MCF 10A (cell line): ENCODE measurements at regions not wholly inside any gene's neighbourhood (a gene's known extent, or its start where the extent isn't known, plus 50 kb on each side); places are given as distances from the start of the nearest gene placed in this dataset.

Source experiments
- BruUV-seq: library from RNA; stranded (reverse); fragments of 400-500 nt; replicated peaks from 2 replicates; lab custom pipeline; 2021; lab: Mats Ljungman, UMichigan
- CTCF ChIA-PET: fragments of 300-600 bp; sonication (Branson Sonifier 250); formaldehyde crosslinking; extraction: SDS; loops from one replicate; lab custom pipeline; 2021; ENCODE audit warnings: antibody characterized with exemption, inconsistent platforms; lab: Yijun Ruan, JAX
- POLR2A ChIA-PET: fragments of 300-600, 350-650 bp; sonication (Branson Sonifier 250); formaldehyde crosslinking; extraction: SDS; loops from one replicate; lab custom pipeline; 2020; ENCODE audit warnings: antibody characterized with exemption, inconsistent platforms; lab: Yijun Ruan, JAX
- DNase-seq: peaks from one replicate; pipeline ENCODE4 v3.0.0-alpha.2; 2018; ENCODE audit not compliant: unreplicated experiment
- H3K27ac Mint-ChIP-seq: one replicate; pipeline ENCODE4 v1.8.0; 2022; ENCODE audit warnings: mild to moderate bottlenecking, low read depth, mixed read lengths; ENCODE audit not compliant: unreplicated experiment
- H3K27me3 Mint-ChIP-seq: one replicate; pipeline ENCODE4 v1.8.0; 2022; ENCODE audit warnings: mixed read lengths; ENCODE audit not compliant: insufficient read depth, unreplicated experiment
- H3K36me3 Mint-ChIP-seq: one replicate; pipeline ENCODE4 v1.8.0; 2022; ENCODE audit warnings: mild to moderate bottlenecking, moderate library complexity, mixed read lengths; ENCODE audit not compliant: insufficient read depth, unreplicated experiment
- H3K4me1 Mint-ChIP-seq: one replicate; pipeline ENCODE4 v1.8.0; 2022; ENCODE audit warnings: mixed read lengths; ENCODE audit not compliant: insufficient read depth, unreplicated experiment
- H3K4me3 Mint-ChIP-seq: one replicate; pipeline ENCODE4 v1.8.0; 2022; ENCODE audit warnings: mild to moderate bottlenecking, moderate library complexity, mixed read lengths; ENCODE audit not compliant: unreplicated experiment
- H3K9me3 Mint-ChIP-seq: one replicate; pipeline ENCODE4 v1.8.0; 2022; ENCODE audit warnings: mixed read lengths; ENCODE audit not compliant: unreplicated experiment
- CTCF ChIP-seq: fragments of 200-600 bp; IDR thresholded peaks from one replicate; pipeline ENCODE4 v1.8.0; 2022; ENCODE audit warnings: antibody characterized with exemption, mild to moderate bottlenecking; ENCODE audit not compliant: unreplicated experiment
- intact Hi-C: fragments of 100-400 bp; cut with micrococcal nuclease; formaldehyde crosslinking; loops from 2 replicates; pipeline ENCODE4 v1.14.1; 2022

DNA sequence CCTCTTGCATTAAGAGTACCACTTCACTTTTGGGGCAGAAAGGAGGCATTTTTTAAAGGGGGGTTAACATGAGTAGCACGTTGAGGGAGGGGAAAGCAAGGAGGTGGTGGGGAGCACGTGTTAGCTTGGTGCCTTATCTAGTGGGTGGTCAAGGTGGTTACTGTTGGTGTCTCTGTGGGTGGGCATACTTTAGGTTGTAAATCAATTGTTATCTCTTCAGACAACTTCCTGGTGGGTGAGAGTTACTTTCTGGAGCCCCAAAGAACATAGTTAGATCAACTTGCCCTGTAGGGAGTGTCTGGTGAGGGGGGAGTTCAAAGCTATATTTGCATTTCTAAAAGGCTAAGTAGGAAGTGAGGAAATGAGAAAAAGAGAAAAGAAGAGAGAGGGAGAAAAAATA lies 297.7 kb upstream of the CLNK start:
- no peak for DNase-seq
- no peak for TF ChIP-seq CTCF
- Mint-ChIP-seq H3K4me3 (no peak overlapping the region), H3K27ac (no peak overlapping the region), H3K4me1 (no peaks in the 10 kb centered on the region), H3K9me3 (peaks cover 51% of the 10 kb centered on the region), H3K27me3 (no peaks in the 10 kb centered on the region), H3K36me3 (no peaks in the 10 kb centered on the region)
- BruUV-seq: no TSS peak
- ChIA-PET POLR2A (no interaction called here), CTCF (interaction anchor here (0.9 kb wide), 1 partner anchor 57 kb away, joined by 3 read pairs; no protein-coding TSS in a partner anchor)
- intact Hi-C loops: no loop called here

DNA sequence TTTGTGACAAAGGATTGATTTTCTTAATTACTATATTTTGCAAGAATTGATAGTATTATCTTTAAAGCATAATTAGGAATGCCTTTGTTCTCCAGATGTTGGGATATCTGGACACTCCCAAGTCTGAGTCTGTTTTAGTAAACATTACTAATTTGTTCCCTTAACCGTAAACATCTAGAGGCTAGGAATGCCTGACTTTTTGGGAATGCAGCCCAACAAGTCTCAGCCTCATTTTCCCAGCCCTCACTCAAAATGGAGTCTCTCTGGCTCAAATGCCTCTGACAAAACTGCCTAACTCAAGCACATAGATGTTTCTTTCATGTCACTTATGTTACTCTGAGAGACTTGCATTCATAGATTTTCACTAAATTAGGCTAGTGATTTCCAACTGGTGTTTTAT lies 297.0 kb upstream of the CLNK start:
- ChIA-PET CTCF (no interaction called here), POLR2A (no interaction called here)
- DNase-seq: no peak
- Mint-ChIP-seq H3K36me3 (no peaks in the 10 kb centered on the region), H3K27me3 (no peaks in the 10 kb centered on the region), H3K4me3 (no peak overlapping the region), H3K4me1 (no peaks in the 10 kb centered on the region), H3K27ac (no peak overlapping the region), H3K9me3 (peaks cover 51% of the 10 kb centered on the region)
- intact Hi-C loops: no loop called here
- no TSS peak for BruUV-seq
- no peak for TF ChIP-seq CTCF

DNA sequence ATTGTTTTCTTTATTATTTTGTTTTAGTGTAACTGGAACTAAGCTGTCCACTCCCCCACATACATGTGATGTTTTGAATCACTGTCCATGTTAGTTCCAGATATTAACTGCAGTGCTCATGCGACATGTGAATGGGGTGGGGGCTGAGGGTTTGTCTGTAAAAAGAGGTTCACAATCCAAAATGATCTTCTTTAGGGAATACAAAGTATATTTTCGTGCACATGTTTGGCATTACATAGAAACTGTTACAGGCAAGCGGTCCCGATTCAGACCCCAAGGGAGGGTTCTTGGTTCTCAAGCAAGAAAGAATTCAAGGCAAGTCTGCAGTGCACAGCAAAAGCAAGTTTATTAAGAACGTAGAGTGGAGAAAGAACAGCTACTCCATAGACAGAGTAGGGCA lies 296.5 kb upstream of the CLNK start:
- TF ChIP-seq CTCF: no peak
- ChIA-PET POLR2A (no interaction called here), CTCF (no interaction called here)
- Mint-ChIP-seq H3K4me3 (no peak overlapping the region), H3K9me3 (peaks cover 51% of the 10 kb centered on the region), H3K27me3 (no peaks in the 10 kb centered on the region), H3K4me1 (no peaks in the 10 kb centered on the region), H3K27ac (no peak overlapping the region), H3K36me3 (no peaks in the 10 kb centered on the region)
- no TSS peak for BruUV-seq
- DNase-seq: no peak
- intact Hi-C loops: no loop called here

- BruUV-seq: no TSS peak
- H3K27ac Mint-ChIP-seq: no peak overlapping the region
- CTCF ChIA-PET: no interaction called here
- TF ChIP-seq CTCF: no peak
- peaks cover 37% of the 10 kb centered on the region for H3K9me3 Mint-ChIP-seq
- no peak for DNase-seq
- no peaks in the 10 kb centered on the region for H3K27me3 Mint-ChIP-seq
- no peaks in the 10 kb centered on the region for H3K36me3 Mint-ChIP-seq
- POLR2A ChIA-PET: interaction anchor here (1.4 kb wide), 1 partner anchor 15 kb away, joined by 3 read pairs; no protein-coding TSS in a partner anchor
- no peaks in the 10 kb centered on the region for H3K4me1 Mint-ChIP-seq
- no peak overlapping the region for H3K4me3 Mint-ChIP-seq
- intact Hi-C loops: no loop called here
Measured at GRCh38 chr4:10979032-10979431, 294.5 kb upstream of the CLNK start.
